ENCODE measurements at regions not wholly inside any gene's neighbourhood (a gene's known extent, or its start where the extent isn't known, plus 50 kb on each side); places are given as distances from the start of the nearest gene placed in this dataset.
"Not testable (repeated sequence)": the region's sequence is repeated elsewhere in the genome, so short reads cannot be mapped to it uniquely, and the experiment has no call there.

DNA sequence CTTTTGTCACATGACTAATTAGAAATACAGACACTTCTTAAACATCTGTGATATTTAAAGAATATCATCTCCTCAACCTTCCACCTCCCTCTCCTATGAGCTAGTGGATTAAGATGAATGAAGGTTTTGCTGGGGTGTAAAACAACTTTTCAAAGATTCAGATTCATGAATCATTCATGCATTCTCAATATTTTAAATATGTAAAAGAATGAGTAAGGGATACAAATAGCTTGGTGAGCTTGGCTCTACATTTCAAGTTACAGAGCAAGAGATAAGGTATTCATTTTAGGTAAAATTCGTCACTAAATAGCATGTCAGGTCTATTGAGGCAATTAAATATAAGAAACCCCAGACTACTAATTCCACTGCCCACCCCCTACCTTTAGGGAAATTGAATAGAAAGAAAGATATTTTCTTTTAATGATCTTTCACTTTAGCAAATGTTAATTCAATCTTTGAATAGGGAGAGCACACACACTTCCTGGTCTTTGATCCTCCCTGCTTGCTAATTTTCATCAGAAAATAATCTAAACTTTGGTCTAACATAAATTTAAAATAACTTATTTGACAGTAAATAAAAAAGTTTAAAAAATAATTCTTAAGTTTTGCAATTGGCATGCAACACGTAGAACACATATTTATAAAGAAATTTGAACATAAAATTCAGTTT lies 486.9 kb upstream of the ITGA1 start:
- no peak overlapping the region for H3K27ac ChIP-seq (ENCODE audit: control insufficient read depth, insufficient read depth)
- H3K4me2 ChIP-seq (ENCODE audit: control insufficient read depth, insufficient read depth), result no peak overlapping the region
- TF ChIP-seq NFYB (IDR thresholded peaks at IDR 0.05; ENCODE audit: insufficient read depth, low read depth, low read length) (no peak), CBFB (IDR thresholded peaks at IDR 0.05; ENCODE audit: low read depth) (no peak), EGR1 (IDR thresholded peaks at IDR 0.05; ENCODE audit: borderline replicate concordance in 1 of 2, low read depth in 2 of 2, low read length in 2 of 2) (no peak), ZZZ3 (IDR thresholded peaks at IDR 0.05; ENCODE audit: control insufficient read depth, insufficient read length, low read depth) (no peak), RAD51 (IDR thresholded peaks at IDR 0.05) (no peak), NFIC (IDR thresholded peaks at IDR 0.05; ENCODE audit: low read depth, low read length) (no peak), ZBED1 (IDR thresholded peaks at IDR 0.05; ENCODE audit: borderline replicate concordance) (no peak), STAT1 (conservative IDR thresholded peaks at IDR 0.05) (no peak)
- TF ChIP-seq, protein P1, sequence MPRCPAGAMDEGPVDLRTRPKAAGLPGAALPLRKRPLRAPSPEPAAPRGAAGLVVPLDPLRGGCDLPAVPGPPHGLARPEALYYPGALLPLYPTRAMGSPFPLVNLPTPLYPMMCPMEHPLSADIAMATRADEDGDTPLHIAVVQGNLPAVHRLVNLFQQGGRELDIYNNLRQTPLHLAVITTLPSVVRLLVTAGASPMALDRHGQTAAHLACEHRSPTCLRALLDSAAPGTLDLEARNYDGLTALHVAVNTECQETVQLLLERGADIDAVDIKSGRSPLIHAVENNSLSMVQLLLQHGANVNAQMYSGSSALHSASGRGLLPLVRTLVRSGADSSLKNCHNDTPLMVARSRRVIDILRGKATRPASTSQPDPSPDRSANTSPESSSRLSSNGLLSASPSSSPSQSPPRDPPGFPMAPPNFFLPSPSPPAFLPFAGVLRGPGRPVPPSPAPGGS (IDR thresholded peaks at IDR 0.05; ENCODE audit: borderline replicate concordance, insufficient read depth, low read depth, low read length, poor library complexity, severe bottlenecking), result no peak
- TF ChIP-seq, protein P2, sequence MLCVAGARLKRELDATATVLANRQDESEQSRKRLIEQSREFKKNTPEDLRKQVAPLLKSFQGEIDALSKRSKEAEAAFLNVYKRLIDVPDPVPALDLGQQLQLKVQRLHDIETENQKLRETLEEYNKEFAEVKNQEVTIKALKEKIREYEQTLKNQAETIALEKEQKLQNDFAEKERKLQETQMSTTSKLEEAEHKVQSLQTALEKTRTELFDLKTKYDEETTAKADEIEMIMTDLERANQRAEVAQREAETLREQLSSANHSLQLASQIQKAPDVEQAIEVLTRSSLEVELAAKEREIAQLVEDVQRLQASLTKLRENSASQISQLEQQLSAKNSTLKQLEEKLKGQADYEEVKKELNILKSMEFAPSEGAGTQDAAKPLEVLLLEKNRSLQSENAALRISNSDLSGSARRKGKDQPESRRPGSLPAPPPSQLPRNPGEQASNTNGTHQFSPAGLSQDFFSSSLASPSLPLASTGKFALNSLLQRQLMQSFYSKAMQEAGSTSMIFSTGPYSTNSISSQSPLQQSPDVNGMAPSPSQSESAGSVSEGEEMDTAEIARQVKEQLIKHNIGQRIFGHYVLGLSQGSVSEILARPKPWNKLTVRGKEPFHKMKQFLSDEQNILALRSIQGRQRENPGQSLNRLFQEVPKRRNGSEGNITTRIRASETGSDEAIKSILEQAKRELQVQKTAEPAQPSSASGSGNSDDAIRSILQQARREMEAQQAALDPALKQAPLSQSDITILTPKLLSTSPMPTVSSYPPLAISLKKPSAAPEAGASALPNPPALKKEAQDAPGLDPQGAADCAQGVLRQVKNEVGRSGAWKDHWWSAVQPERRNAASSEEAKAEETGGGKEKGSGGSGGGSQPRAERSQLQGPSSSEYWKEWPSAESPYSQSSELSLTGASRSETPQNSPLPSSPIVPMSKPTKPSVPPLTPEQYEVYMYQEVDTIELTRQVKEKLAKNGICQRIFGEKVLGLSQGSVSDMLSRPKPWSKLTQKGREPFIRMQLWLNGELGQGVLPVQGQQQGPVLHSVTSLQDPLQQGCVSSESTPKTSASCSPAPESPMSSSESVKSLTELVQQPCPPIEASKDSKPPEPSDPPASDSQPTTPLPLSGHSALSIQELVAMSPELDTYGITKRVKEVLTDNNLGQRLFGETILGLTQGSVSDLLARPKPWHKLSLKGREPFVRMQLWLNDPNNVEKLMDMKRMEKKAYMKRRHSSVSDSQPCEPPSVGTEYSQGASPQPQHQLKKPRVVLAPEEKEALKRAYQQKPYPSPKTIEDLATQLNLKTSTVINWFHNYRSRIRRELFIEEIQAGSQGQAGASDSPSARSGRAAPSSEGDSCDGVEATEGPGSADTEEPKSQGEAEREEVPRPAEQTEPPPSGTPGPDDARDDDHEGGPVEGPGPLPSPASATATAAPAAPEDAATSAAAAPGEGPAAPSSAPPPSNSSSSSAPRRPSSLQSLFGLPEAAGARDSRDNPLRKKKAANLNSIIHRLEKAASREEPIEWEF (IDR thresholded peaks at IDR 0.05; ENCODE audit: insufficient replicate concordance, low read depth, low read length), result no peak
- RAD21 ChIA-PET (ENCODE audit: unreplicated experiment), result no interaction called here
- no peaks in the 10 kb centered on the region for H3K4me1 ChIP-seq (ENCODE audit: control insufficient read depth, insufficient read depth, low read length)
- 3% methylated on average over 2 of the region's 2 CpGs for WGBS (ENCODE audit: insufficient coverage, insufficient replicate concordance, low lambda C conversion rate, missing lambda C conversion rate)
- H3K4me3 ChIP-seq, result no peak overlapping the region
- CTCF ChIA-PET, result no interaction called here
- SMC1A ChIA-PET (ENCODE audit: uncharacterized antibody, unreplicated experiment), result no interaction called here
- no peaks in the 10 kb centered on the region for H3K9me3 ChIP-seq (replicated peaks; ENCODE audit: control insufficient read depth, insufficient read depth, low read length)
- no peak overlapping the region for H3K9ac ChIP-seq (ENCODE audit: control insufficient read depth, insufficient read depth, low read length)
- ATAC-seq (no peak), FAIRE-seq (no peak), DNase-seq (ENCODE audit: low read depth, low spot score) (no peak)
- in situ Hi-C loops (cut with MboI) (no loop called here), intact Hi-C loops (cut with micrococcal nuclease; ENCODE audit: unreplicated experiment) (no loop called here)
- no peak overlapping the region for H2AFZ ChIP-seq (ENCODE audit: control insufficient read depth, low read depth, low read length)
- no peaks in the 10 kb centered on the region for H3K27me3 ChIP-seq (replicated peaks in 1 of 2; ENCODE audit: control insufficient read depth in 2 of 2, insufficient read depth in 2 of 2, low read length in 1 of 2)
- H3K36me3 ChIP-seq (ENCODE audit: control insufficient read depth in 2 of 2, insufficient read depth in 2 of 2, low read length in 1 of 2), result no peaks in the 10 kb centered on the region
- no TSS peak for BruUV-seq (replicated peaks)
- POLR2A ChIA-PET, result no interaction called here
- no peaks in the 10 kb centered on the region for H4K20me1 ChIP-seq (ENCODE audit: control insufficient read depth, insufficient read depth)
- no peaks in the 10 kb centered on the region for H3K79me2 ChIP-seq (ENCODE audit: control insufficient read depth, insufficient read depth, low read length)

DNA sequence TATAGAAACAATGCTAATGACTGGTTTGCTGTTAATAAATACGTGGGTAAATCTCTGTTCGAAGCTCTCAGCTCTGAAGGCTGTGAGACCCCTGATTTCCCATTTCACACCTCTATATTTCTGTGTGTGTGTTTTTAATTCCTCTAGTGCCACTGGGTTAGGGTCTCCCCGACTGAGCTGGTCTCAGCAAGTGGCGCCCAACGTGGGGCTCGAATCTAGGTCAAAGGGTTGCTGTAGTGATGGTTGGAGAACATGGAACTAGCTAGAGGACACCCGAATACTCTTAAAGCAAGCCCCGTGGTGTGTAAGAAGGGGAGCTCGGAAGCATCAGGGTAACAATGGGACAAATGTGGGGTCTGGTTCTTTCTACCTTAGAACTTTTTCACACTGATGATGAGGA lies 482.9 kb upstream of the ITGA1 start:
- H2AFZ ChIP-seq (ENCODE audit: control insufficient read depth, low read depth, low read length); ATAC-seq; H4K20me1 ChIP-seq (ENCODE audit: control insufficient read depth, insufficient read depth); H3K27ac ChIP-seq (ENCODE audit: control insufficient read depth, insufficient read depth); CTCF ChIA-PET; H3K79me2 ChIP-seq (ENCODE audit: control insufficient read depth, insufficient read depth, low read length); H3K4me3 ChIP-seq; RAD21 ChIA-PET (ENCODE audit: unreplicated experiment); H3K27me3 ChIP-seq (replicated peaks in 1 of 2; ENCODE audit: control insufficient read depth in 2 of 2, insufficient read depth in 2 of 2, low read length in 1 of 2); H3K9me3 ChIP-seq (replicated peaks; ENCODE audit: control insufficient read depth, insufficient read depth, low read length); H3K36me3 ChIP-seq (ENCODE audit: control insufficient read depth in 2 of 2, insufficient read depth in 2 of 2, low read length in 1 of 2); H3K4me2 ChIP-seq (ENCODE audit: control insufficient read depth, insufficient read depth); in situ Hi-C loops (cut with MboI); intact Hi-C loops (cut with micrococcal nuclease; ENCODE audit: unreplicated experiment); DNase-seq (ENCODE audit: low read depth, low spot score); SMC1A ChIA-PET (ENCODE audit: uncharacterized antibody, unreplicated experiment); H3K9ac ChIP-seq (ENCODE audit: control insufficient read depth, insufficient read depth, low read length); FAIRE-seq; POLR2A ChIA-PET; H3K4me1 ChIP-seq (ENCODE audit: control insufficient read depth, insufficient read depth, low read length); BruUV-seq (replicated peaks): not testable (repeated sequence)
- 9% methylated on average over 8 of the region's 9 CpGs for WGBS (ENCODE audit: insufficient coverage, insufficient replicate concordance, low lambda C conversion rate, missing lambda C conversion rate)
